ENCODE measurements at regions not wholly inside any gene's neighbourhood (a gene's known extent, or its start where the extent isn't known, plus 50 kb on each side); places are given as distances from the start of the nearest gene placed in this dataset.
"Not testable (repeated sequence)": the region's sequence is repeated elsewhere in the genome, so short reads cannot be mapped to it uniquely, and the experiment has no call there.

GRCh38 chr6:105553171-105553570, 150.3 kb upstream of the PREP start:
- no peak for DNase-seq (ENCODE audit: low read depth in 2 of 3, low spot score in 1 of 3)

DNA sequence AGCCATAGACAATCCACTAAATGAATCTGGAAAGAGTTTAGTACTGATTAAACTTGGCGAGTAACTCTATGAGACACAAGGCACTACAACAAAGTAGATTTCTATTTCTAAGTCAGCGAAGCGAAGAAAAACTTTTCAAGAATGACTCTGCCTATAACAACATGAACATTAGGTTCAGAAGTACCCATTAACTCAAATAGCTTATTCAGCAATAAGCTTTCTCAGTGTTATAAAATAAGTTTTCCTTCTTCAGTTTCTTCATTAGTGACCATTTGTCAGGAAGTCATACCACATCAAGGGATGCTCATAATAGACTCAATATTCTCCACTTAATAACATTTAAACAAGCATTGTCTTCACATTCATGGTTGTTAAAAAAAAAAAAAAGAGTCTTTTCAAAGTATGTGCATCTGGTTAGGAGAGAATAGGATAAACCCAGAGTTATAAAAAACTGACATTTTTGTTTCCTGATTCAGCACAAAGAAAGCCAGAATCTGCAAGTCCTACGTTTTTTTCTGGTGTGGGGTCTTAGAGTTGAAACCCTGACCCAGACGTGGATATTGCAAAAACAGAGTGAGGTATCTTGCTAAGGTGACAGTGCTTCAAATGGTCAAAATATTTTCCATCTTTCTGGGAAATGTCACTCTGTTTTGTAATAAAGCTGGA, 148.2 kb upstream of the PREP start:
- DNase-seq (ENCODE audit: low read depth in 2 of 3, low spot score in 1 of 3) = no peak

- DNase-seq (ENCODE audit: low read depth in 2 of 3, low spot score in 1 of 3) = no peak
These were observed 143.9 kb upstream of the PREP start for GRCh38 chr6:105546754-105547153.

- DNase-seq (ENCODE audit: low read depth in 2 of 3, low spot score in 1 of 3) = no peak
These were observed 143.3 kb upstream of the PREP start for GRCh38 chr6:105545947-105546731.

GRCh38 chr6:105545228-105545920, 142.5 kb upstream of the PREP start:
- DNase-seq (ENCODE audit: low read depth in 2 of 3, low spot score in 1 of 3) = no peak

GRCh38 chr6:105539911-105540310, 137.0 kb upstream of the PREP start:
- DNase-seq (ENCODE audit: low read depth in 2 of 3, low spot score in 1 of 3) = no peak

- DNase-seq (ENCODE audit: low read depth in 2 of 3, low spot score in 1 of 3) = no peak
These were observed 135.2 kb upstream of the PREP start for GRCh38 chr6:105537981-105538578.

DNA sequence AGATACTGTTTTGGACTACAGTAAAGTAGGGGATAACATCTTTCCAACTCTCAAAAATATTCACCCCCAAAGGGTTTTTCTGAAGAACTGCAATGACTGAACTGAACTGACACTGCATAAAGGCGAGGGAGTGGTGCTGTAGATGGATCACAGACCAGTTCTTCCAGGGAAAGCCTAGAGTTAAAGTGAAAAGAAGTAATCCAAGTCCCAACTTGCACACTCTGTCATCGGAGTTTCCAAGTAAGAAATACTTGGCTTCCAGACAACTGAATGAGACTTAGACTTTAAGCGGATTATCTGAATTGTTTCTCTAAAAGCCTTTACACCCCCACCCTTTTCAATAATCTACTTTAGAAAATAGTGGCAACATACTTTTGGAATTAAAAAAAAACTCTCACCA, 134.1 kb upstream of the PREP start:
- DNase-seq (ENCODE audit: low read depth in 2 of 3, low spot score in 1 of 3) = no peak

- no peak for DNase-seq (ENCODE audit: low read depth in 2 of 3, low spot score in 1 of 3)
These were observed 130.4 kb upstream of the PREP start for GRCh38 chr6:105533301-105533700.

- no peak for DNase-seq (ENCODE audit: low read depth in 2 of 3, low spot score in 1 of 3)
These were observed 123.5 kb upstream of the PREP start for GRCh38 chr6:105526225-105526872.

GRCh38 chr6:105522626-105523322, 119.9 kb upstream of the PREP start:
- no peak for DNase-seq (ENCODE audit: low read depth in 2 of 3, low spot score in 1 of 3)

DNA sequence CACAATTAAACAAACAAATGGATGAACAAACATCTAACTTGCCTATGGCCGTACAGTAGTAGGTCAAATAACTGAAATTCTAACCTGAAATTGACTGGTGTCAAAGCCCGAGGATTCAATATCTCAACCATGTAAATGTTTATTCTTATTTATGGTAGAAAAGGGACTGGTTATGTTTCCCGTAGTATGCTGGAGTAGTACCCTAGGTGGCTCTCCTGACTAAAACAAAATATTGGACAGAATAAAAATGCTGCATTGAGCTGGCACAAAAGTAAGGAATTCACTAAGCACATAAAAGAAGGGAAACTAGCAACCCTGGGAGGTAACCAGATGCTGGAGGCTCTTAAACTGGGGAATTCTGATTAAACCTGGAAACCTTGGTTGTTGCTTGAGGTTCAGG, 117.1 kb upstream of the PREP start:
- DNase-seq (ENCODE audit: low read depth in 2 of 3, low spot score in 1 of 3) = no peak

DNA sequence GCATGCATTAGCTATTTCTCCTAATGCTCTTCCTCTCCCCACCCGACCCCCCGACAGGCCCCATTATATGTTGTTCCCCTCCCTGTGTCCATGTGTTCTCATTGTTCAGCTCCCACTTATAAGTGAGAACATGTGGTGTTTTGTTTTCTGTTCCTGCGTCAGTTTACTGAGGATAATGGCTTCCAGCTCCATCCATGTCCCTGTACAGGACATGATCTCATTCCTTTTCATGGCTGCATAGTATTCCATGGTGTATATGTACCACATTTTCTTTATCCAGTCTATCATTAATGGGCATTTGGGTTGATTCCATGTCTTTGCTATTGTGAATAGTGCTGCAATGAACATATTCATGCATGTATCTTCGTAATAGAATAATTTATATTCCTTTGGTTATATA, 116.1 kb upstream of the PREP start:
- DNase-seq (ENCODE audit: low read depth in 2 of 3, low spot score in 1 of 3) = not testable (repeated sequence)

DNA sequence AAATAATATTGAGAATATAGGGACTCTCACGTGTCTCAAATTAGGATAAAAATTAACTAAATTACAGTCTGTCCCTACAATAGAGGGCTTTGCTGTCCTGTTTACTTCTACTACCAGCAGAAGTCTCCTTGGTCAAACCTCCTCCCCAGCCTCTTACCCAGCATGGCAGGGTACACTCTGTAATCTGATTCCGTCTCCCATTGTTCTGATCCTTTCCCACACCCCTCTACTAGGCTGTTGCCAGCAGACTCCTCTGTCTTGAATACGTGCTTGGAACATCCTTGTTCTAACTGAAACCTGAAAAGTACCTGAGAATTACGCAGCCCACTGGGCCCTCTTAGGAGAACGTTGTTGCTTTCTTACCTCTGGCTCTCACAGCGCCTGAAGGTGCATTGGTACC, 112.2 kb upstream of the PREP start:
- no peak for DNase-seq (ENCODE audit: low read depth in 2 of 3, low spot score in 1 of 3)

- DNase-seq (ENCODE audit: low read depth in 2 of 3, low spot score in 1 of 3) = no peak
These were observed 111.4 kb upstream of the PREP start for GRCh38 chr6:105514306-105514705.

DNA sequence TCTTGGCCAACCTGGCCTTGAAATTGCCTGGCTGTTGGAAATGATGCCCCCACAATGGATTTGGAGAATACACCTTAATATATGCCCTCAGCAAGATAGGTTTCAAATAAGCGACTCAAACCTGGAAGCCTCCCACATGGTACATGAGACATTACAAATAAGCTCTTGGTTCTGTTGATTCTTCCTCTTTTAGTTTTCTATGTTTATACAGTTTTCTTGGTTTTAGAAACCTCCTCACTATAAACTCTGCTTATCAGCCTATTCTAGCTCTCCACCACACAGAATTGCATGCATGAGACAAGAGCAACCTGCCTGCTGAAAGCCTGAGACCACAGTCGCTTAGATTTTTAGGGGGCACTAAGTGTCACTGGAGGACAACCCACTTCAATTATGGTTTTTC, 108.8 kb upstream of the PREP start:
- no peak for DNase-seq (ENCODE audit: low read depth in 2 of 3, low spot score in 1 of 3)

DNA sequence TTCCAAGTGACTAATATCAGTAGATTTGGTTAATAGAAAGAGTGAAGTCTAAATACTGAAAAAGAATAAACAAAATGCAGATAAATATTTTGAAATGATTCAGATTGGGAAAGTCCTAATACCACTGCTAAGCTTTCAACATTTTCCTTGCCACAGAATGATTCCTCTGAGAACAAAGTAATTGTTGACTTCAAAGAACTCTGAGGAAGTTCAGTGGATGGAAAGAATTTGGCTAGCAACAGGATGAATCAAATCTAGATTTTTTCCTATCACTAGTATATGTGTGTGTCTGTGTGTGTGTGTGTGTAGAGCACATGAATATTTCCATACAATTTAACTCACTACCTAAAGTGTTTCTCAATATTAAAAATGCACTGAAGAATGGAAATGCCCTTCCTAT, 107.9 kb upstream of the PREP start:
- DNase-seq (ENCODE audit: low read depth in 2 of 3, low spot score in 1 of 3) = no peak

GRCh38 chr6:105509506-105510331, 106.8 kb upstream of the PREP start:
- DNase-seq (ENCODE audit: low read depth in 2 of 3, low spot score in 1 of 3) = no peak

GRCh38 chr6:105507811-105508210, 104.9 kb upstream of the PREP start:
- DNase-seq (ENCODE audit: low read depth in 2 of 3, low spot score in 1 of 3) = no peak

GRCh38 chr6:105504706-105505105, 101.8 kb upstream of the PREP start:
- no peak for DNase-seq (ENCODE audit: low read depth in 2 of 3, low spot score in 1 of 3)

All from stimulated activated CD4-positive, alpha-beta T cell treated with anti-CD3 and anti-CD28 coated beads, Interleukin-12 subunit alpha, Interleukin-12 subunit beta, amount 100 ng/mL, for 48 hours (primary cell).